Central memory CD4-positive, alpha-beta T cell (primary cell): ENCODE measurements at regions not wholly inside any gene's neighbourhood (a gene's known extent, or its start where the extent isn't known, plus 50 kb on each side); places are given as distances from the start of the nearest gene placed in this dataset.
"Not testable (repeated sequence)": the region's sequence is repeated elsewhere in the genome, so short reads cannot be mapped to it uniquely, and the experiment has no call there.

Source experiments
- DNase-seq: peaks from one replicate; pipeline ENCODE4 v3.0.0; 2022

GRCh38 chr14:52202151-52202550, 65.3 kb upstream of the PTGDR start:
- no peak for DNase-seq

GRCh38 chr14:52190337-52190931, 77.1 kb upstream of the PTGDR start:
- no peak for DNase-seq

GRCh38 chr14:52189325-52189724, 78.2 kb upstream of the PTGDR start:
- DNase-seq, result no peak

DNA sequence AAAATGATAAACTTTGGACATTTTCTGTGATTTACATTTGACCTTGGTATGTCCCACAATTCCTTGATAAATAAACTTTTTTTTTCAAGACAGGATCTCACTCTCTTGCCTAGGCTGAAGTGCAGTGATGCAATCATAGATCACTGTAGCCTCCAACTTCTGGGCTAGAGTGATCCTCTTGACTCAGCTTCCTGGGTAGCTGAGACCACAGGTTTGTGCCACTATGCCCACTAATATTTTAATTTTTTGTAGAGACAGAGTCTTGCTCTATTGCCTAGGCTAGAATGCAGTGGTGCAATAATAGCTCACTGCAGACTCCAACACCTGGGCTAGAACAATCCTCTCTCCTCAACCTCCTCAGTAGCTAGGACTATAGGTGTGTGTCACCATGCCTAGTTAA, 79.1 kb upstream of the PTGDR start:
- no peak for DNase-seq

DNA sequence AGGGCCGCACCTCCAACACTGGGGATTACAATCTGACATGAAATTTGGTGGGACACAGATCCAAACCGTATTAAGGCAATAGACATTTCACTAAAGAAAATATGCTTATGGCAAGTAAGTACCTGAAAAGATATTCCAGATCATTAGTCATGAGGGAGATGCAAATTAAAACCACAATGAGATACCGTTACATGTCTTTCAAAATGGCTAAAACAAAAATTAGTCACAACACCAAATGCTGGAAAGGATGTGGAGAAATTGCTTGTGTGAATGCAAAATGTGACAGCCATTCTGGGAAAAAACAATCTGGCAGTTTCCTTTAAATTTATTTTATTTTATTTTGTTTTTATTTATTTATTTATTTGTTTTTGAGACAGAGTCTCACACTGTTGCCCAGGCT, 82.3 kb upstream of the PTGDR start:
- no peak for DNase-seq

GRCh38 chr14:52182853-52183252, 84.6 kb upstream of the PTGDR start:
- no peak for DNase-seq

DNA sequence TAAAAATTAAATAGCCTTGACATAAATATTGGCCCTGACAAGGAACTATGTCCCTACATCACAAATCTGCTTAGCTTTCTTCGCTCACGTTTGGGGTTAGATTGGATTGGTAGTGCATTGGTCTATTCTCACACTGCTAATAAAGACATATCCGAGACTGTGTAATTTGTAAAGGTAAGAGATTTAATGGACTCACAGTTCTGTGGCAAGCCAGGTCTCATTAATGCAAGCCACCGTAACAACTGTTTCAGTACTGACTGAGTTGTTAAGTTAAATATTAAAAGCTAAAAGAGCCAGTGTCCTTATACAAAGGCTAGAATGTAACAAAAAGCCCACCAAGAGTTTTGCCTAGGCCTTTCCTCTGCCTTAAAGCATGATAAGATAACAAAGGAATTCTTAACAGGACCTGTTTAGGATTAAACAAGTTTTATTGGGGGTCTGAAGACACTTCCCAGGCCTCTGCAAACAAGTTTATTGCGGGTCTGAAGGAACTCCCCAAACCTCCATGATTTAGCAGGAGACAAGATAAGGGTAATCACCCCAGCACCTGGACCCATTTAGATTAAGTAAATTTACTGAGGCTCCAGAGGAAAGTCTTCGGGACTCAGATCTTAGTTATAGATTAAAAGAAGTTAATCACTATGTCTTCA, 88.2 kb upstream of the PTGDR start:
- no peak for DNase-seq

- peak; percentile 51 for DNase-seq
Measured at GRCh38 chr14:52175982-52176502, 91.5 kb upstream of the PTGDR start.

GRCh38 chr14:52171932-52172331, 95.6 kb upstream of the PTGDR start:
- not testable (repeated sequence) for DNase-seq

GRCh38 chr14:52166822-52167221, 98.0 kb upstream of the NID2 start:
- no peak for DNase-seq

GRCh38 chr14:52155651-52156213, 86.9 kb upstream of the NID2 start:
- no peak for DNase-seq

DNA sequence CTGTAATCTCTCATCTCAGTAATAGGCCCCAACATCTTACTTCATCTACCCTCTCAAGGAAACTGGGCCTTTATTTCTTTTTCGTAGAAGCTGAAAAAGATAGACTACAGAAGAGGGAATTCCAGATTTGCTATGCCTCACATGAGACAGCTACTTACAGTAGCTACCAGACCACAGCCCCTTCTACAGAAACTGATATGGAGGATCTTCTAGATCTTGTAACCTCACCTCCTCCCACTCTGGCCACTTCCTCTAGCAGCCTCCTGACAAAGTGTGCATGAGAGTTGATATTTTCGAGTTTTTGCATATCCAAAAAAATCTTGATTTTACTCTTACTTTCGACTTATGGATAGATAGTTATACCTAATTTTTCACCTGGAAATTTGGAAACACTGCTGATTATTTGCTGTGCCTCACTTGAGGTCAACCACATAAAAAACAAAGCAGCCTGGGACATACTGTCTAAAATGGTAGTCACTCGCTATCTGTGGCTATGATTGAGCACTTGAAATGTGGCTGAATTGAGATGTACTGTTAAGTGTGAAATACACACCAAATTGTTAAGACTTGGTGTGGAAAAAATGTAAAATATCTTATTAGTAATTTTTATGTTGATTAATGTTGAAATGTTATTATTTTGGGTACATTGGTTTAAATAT, 86.3 kb upstream of the NID2 start:
- no peak for DNase-seq

- DNase-seq, result no peak
Measured at GRCh38 chr14:52153939-52154338, 85.1 kb upstream of the NID2 start.

- no peak for DNase-seq
Measured at GRCh38 chr14:52150162-52150561, 81.3 kb upstream of the NID2 start.

DNA sequence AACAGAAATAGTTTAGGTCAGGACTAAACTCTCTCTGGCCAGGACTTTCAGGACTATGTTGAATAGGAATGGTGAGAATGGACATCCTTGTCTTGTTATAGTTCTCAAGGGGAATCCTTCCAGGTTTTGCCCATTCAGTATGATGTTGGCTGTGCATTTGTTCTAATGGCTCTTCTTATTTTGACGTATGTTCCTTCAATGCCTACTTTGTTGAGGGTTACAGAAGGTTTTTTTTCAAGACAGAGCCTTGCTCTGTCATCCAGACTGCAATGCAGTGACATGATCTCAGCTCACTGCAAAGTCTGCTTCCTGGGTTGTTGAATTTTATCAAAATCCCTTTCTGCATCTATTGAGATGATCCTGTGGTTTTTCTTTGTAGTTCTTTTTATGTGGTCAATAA, 79.5 kb upstream of the NID2 start:
- no peak for DNase-seq

GRCh38 chr14:52146504-52146903, 77.6 kb upstream of the NID2 start:
- DNase-seq, result no peak

DNA sequence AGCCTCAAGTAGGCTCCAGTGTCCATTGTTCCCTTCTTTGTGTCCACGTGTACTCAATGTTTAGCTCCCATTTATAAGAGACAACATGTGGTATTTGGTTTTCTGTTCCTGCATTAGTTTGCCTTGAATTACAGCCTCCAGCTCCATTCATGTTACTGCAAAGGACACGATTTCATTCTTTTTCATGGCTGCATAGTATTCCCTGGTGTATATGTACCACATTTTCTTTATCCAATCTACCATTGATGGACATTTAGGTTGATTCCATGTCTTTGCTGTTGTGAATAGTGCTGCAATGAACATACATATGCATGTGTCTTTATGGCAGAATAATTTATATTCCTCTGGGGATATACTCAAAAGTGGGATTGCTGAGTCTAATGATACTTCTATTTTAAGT, 75.2 kb upstream of the NID2 start:
- not testable (repeated sequence) for DNase-seq

DNA sequence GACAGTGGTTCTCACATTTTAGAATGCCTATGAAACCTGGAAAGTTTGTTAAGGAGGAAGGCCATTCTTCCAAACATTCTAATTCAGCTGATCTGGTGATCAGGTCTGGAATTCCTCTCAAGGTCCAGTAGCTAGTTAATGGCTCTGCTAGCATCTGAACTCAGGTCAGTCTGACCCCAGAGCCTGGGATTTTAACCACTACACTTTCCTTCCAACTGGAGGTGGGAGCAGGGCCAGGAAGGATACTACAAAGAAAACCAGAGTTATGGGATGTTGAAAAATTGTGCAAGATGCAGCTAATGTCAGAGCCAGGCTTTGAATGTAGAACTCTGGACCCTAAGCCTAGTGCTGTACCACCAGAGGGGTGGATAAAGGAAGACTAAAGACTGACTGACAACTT, 73.6 kb upstream of the NID2 start:
- no peak for DNase-seq

DNA sequence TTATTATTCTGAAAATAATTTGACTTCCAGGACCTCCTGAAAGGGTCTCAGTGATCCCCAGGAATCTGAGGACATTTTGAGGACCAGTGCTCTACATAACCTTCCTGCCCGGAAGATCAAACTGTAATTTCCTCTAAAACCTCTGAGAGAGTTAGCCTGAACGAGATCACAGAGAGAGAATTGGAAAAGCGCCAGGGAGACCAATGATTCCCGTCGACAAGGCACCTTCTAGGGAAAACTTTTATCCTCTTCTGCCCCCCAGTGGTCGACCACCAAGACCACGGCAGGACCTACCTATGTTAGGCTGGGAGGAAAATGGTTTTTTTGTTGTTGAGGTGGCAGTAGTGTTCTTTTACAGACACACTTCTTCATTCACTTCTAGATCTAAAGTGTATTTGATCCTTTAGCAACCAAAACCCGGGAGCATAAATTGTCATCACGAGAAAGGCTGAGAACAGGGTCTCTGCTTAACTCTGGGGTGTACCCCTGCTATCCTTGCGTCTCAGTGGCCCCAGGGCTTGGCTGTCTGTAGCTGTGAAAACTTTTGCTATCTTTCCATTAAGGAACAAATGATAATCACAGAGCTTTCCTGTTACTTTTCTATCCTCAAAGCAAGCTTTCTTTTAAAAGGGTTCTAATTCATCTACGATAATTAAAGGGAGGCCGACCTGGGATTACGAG, 62.9 kb upstream of the NID2 start:
- DNase-seq, result no peak

DNA sequence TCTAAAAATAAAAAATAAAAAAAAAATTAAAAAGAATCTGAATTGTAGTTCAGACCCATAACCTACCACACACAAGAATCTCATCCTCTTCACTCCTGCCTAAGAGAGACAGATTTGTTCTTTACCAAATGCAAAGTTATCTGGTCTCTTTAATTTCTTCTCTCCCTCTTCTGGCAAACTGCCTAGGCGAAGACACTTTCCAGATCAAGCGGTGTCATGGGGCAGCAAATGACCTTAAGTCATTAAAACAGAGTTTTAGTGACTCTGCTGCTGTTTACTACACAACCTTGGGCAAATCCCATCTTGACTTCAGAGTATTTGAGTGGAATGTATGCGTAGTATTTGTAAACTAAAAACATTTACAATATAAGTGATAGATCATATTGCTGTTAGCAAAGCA, 60.9 kb upstream of the NID2 start:
- no peak for DNase-seq

DNA sequence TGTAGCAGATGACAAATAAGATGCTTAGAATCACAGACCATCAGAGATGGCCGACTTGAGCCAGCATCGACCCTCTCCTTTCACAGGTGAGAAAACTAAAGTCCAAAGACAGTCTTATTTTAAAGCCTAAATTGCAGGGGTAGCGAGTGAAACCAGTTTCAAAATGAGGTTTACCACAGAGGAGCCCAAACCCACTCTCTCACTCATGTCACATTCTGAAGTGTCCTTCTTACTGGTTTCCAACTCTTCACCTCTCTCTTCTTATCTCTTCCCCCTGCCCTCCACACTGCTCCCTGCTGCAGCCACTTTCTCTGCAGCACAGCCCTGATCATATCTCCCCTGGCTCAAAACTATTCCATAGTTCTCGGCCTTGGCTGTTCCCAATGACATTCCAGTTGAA, 57.0 kb upstream of the NID2 start:
- DNase-seq, result no peak

- DNase-seq, result no peak
Measured at GRCh38 chr14:52124791-52125684, 56.2 kb upstream of the NID2 start.
